Glutamatergic neuron (in vitro differentiated cells): ENCODE measurements at regions not wholly inside any gene's neighbourhood (a gene's known extent, or its start where the extent isn't known, plus 50 kb on each side); places are given as distances from the start of the nearest gene placed in this dataset.
A peak's percentile ranks its signal among the peaks of the same experiment; 100 is the strongest.

Source experiments
- DNase-seq: peaks from one replicate; pipeline ENCODE4 v3.0.0; 2022
- H3K27ac Mint-ChIP-seq: one replicate; pipeline ENCODE4 v1.8.0; 2020; ENCODE audit warnings: mild to moderate bottlenecking, mixed read lengths, inconsistent platforms; ENCODE audit not compliant: unreplicated experiment
- H3K27me3 Mint-ChIP-seq: one replicate; pipeline ENCODE4 v1.8.0; 2020; ENCODE audit warnings: mild to moderate bottlenecking, moderate library complexity, mixed read lengths, inconsistent platforms; ENCODE audit not compliant: unreplicated experiment
- H3K36me3 Mint-ChIP-seq: one replicate; pipeline ENCODE4 v1.8.0; 2020; ENCODE audit warnings: mild to moderate bottlenecking, mixed read lengths, inconsistent platforms; ENCODE audit not compliant: unreplicated experiment
- H3K4me1 Mint-ChIP-seq: one replicate; pipeline ENCODE4 v1.8.0; 2020; ENCODE audit warnings: mild to moderate bottlenecking, low read depth, mixed read lengths, inconsistent platforms; ENCODE audit not compliant: unreplicated experiment
- H3K4me3 Mint-ChIP-seq: one replicate; pipeline ENCODE4 v1.8.0; 2020; ENCODE audit warnings: mild to moderate bottlenecking, mixed read lengths, inconsistent platforms; ENCODE audit not compliant: unreplicated experiment
- H3K9me3 Mint-ChIP-seq: one replicate; pipeline ENCODE4 v1.8.0; 2020; ENCODE audit warnings: mild to moderate bottlenecking, moderate library complexity, mixed read lengths, inconsistent platforms; ENCODE audit not compliant: unreplicated experiment
- TF ChIP-seq, protein P1 (sequence below): fragments of 200-600 bp; sonication (generic); IDR thresholded peaks from one replicate; pipeline ENCODE4 v1.5.0; 2021; ENCODE audit not compliant: partially characterized antibody, unreplicated experiment

GRCh38 chr4:173937631-173938270 lies 345.7 kb downstream of the FBXO8 start:
- DNase-seq = no peak
- Mint-ChIP-seq H3K9me3 (no peaks in the 10 kb centered on the region), H3K27me3 (no peaks in the 10 kb centered on the region), H3K27ac (no peak overlapping the region), H3K4me3 (no peak overlapping the region), H3K4me1 (peaks cover 7% of the 10 kb centered on the region), H3K36me3 (no peaks in the 10 kb centered on the region)
- TF ChIP-seq, protein P1, sequence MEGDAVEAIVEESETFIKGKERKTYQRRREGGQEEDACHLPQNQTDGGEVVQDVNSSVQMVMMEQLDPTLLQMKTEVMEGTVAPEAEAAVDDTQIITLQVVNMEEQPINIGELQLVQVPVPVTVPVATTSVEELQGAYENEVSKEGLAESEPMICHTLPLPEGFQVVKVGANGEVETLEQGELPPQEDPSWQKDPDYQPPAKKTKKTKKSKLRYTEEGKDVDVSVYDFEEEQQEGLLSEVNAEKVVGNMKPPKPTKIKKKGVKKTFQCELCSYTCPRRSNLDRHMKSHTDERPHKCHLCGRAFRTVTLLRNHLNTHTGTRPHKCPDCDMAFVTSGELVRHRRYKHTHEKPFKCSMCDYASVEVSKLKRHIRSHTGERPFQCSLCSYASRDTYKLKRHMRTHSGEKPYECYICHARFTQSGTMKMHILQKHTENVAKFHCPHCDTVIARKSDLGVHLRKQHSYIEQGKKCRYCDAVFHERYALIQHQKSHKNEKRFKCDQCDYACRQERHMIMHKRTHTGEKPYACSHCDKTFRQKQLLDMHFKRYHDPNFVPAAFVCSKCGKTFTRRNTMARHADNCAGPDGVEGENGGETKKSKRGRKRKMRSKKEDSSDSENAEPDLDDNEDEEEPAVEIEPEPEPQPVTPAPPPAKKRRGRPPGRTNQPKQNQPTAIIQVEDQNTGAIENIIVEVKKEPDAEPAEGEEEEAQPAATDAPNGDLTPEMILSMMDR = no peak

DNA sequence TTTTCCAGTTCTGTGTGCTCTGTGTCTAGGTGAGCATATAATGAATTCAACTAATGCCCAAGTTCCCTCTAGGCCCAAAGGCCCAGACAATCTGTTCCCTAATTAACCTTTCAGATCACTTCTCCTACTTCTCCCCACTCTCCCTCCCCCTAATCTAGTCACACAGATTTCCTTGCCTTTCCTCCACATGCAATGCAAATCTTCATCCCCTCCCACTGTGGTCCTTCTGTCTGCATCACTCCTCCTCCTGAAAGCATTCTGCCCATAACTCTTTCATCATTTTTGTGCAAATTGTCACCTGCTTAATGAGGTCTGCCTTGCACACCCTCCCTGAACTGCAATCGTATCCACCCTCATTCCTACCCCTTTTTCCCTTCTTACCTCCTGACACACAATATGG lies 346.6 kb downstream of the FBXO8 start:
- no peaks in the 10 kb centered on the region for H3K27me3 Mint-ChIP-seq
- H3K9me3 Mint-ChIP-seq = no peaks in the 10 kb centered on the region
- H3K4me3 Mint-ChIP-seq = no peak overlapping the region
- no peaks in the 10 kb centered on the region for H3K36me3 Mint-ChIP-seq
- peaks cover 7% of the 10 kb centered on the region for H3K4me1 Mint-ChIP-seq
- TF ChIP-seq, protein P1 = no peak
- H3K27ac Mint-ChIP-seq = peak overlapping the region; percentile 20
- DNase-seq = no peak

DNA sequence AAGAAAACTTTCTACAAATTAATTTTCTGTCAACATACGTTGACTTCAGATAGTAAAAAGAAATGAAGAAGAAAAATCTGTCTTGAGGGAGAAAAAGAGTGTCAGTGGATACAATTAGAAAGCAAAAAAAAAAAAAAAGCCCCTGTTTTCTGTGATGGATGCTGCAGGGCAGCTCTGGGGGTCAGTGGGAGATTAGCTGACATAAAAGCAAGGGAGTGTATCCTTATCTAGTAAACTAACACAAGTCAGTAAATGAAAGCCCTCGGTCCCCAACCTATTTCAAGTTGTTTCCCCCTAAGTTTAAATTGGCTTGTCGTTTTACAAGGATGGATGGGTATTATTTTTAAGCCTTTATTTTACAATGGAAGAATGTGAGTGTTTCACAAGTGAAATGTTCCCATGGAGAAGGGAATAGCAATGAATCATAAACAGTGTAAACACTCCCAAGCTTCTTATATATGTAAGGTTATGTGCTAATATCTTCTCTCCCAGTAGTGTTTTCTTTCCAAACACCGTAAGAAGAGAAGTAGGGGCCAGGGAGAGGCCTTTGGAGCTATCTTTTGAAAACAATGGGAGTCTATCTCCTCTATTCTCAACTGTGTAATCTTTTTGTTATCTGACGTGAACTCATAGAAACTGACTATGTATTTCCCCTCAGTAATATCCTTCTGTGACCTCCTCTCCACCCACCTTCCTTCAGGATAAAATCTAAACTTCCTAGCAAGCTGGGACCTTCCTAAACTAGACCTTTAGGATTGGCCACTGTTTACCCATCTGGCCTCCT lies 347.7 kb downstream of the FBXO8 start:
- Mint-ChIP-seq H3K4me3 (no peak overlapping the region), H3K4me1 (peaks cover 7% of the 10 kb centered on the region), H3K9me3 (no peaks in the 10 kb centered on the region), H3K36me3 (no peaks in the 10 kb centered on the region), H3K27me3 (no peaks in the 10 kb centered on the region), H3K27ac (no peak overlapping the region)
- DNase-seq = no peak
- TF ChIP-seq, protein P1 = no peak

DNA sequence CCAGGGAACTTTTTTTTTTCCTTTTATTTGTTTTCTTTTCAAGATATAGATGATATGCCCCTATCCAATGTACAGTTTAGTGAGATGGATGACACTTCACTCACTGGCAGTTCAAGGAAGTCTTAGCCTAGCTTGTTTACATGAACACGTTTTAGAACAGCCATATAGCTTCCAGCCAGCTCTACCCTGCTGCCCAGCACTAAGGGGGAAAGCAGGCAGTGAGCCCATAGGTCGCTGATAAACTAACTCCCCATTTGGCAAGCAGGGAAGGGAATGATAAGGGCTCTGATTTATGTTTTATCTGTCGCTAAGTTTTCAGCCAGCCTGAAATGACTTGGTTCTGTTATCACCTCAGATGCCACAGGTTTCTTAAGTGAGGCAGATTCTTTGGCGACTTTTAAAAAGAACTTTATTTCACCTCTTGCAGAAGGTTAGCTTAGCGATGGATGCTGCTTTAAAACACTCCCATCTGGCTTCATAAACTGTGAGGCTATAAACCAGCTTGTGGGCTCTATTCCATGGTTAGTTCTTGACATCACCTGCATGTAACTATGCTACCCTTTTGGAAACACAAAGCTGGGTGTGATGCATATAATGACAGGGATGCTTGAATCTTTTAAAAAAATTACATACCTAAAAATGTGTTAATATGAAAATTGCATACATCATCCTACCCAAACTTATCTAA lies 348.4 kb downstream of the FBXO8 start:
- Mint-ChIP-seq H3K4me3 (no peak overlapping the region), H3K4me1 (peaks cover 7% of the 10 kb centered on the region), H3K27ac (no peak overlapping the region), H3K36me3 (no peaks in the 10 kb centered on the region), H3K9me3 (no peaks in the 10 kb centered on the region), H3K27me3 (no peaks in the 10 kb centered on the region)
- DNase-seq = no peak
- TF ChIP-seq, protein P1 = no peak
